Limb (tissue), 2 donors: ENCODE measurements at regions not wholly inside any gene's neighbourhood (a gene's known extent, or its start where the extent isn't known, plus 50 kb on each side); places are given as distances from the start of the nearest gene placed in this dataset.

Experiments used
- DNase-seq, 2 donors: peaks; one replicate each; pipeline ENCODE4 v3.0.0-alpha.2; 2016; ENCODE audit errors: extremely low spot score in 2 of 2

GRCh38 chr17:52754838-52755237 lies 596.3 kb upstream of the CA10 start:
- DNase-seq: no peak

- no peak for DNase-seq
These were observed 592.5 kb upstream of the CA10 start for GRCh38 chr17:52751051-52751450.

GRCh38 chr17:52744179-52744578 lies 585.7 kb upstream of the CA10 start:
- DNase-seq: no peak

GRCh38 chr17:52740006-52740405 lies 581.5 kb upstream of the CA10 start:
- no peak for DNase-seq

- no peak for DNase-seq
These were observed 580.3 kb upstream of the CA10 start for GRCh38 chr17:52738791-52739190.

- no peak for DNase-seq
These were observed 578.6 kb upstream of the CA10 start for GRCh38 chr17:52737071-52737470.

- DNase-seq: no peak
These were observed 574.3 kb upstream of the CA10 start for GRCh38 chr17:52732841-52733240.

GRCh38 chr17:52724578-52724977 lies 566.1 kb upstream of the CA10 start:
- DNase-seq: no peak

- DNase-seq: no peak
These were observed 563.4 kb upstream of the CA10 start for GRCh38 chr17:52721910-52722309.

GRCh38 chr17:52710363-52710901 lies 551.9 kb upstream of the CA10 start:
- DNase-seq: no peak

- DNase-seq: no peak
These were observed 551.2 kb upstream of the CA10 start for GRCh38 chr17:52709724-52710123.

- DNase-seq: no peak
These were observed 537.8 kb upstream of the CA10 start for GRCh38 chr17:52696362-52696761.

- DNase-seq: no peak
These were observed 527.6 kb upstream of the CA10 start for GRCh38 chr17:52686140-52686539.

- no peak for DNase-seq
These were observed 523.0 kb upstream of the CA10 start for GRCh38 chr17:52681480-52681879.

GRCh38 chr17:52678211-52678610 lies 519.7 kb upstream of the CA10 start:
- no peak for DNase-seq

- DNase-seq: no peak
These were observed 516.2 kb upstream of the CA10 start for GRCh38 chr17:52674686-52675085.

- no peak for DNase-seq
These were observed 515.3 kb upstream of the CA10 start for GRCh38 chr17:52673791-52674190.

- DNase-seq: no peak
These were observed 507.8 kb upstream of the CA10 start for GRCh38 chr17:52666264-52666663.

GRCh38 chr17:52660692-52661091 lies 502.2 kb upstream of the CA10 start:
- no peak for DNase-seq

GRCh38 chr17:52653014-52653413 lies 494.5 kb upstream of the CA10 start:
- no peak for DNase-seq

GRCh38 chr17:52648995-52649394 lies 490.5 kb upstream of the CA10 start:
- DNase-seq: no peak

GRCh38 chr17:52647411-52647810 lies 488.9 kb upstream of the CA10 start:
- DNase-seq: no peak

GRCh38 chr17:52636443-52636842 lies 477.9 kb upstream of the CA10 start:
- no peak for DNase-seq

- no peak for DNase-seq
These were observed 448.1 kb upstream of the CA10 start for GRCh38 chr17:52606590-52606989.
